GM21576 (cell line): ENCODE measurements at regions not wholly inside any gene's neighbourhood (a gene's known extent, or its start where the extent isn't known, plus 50 kb on each side); places are given as distances from the start of the nearest gene placed in this dataset.

Experiments
- ATAC-seq: cut with Tn5 transposase; IDR thresholded peaks from one replicate; pipeline ENCODE4 v1.9.1; 2021; ENCODE audit warnings: mild to moderate bottlenecking, moderate library complexity; ENCODE audit not compliant: unreplicated experiment

GRCh38 chr6:121810158-121811032 lies 374.9 kb downstream of the GJA1 start:
- no peak for ATAC-seq

GRCh38 chr6:121811106-121811505 lies 375.7 kb downstream of the GJA1 start:
- ATAC-seq, result no peak

GRCh38 chr6:121816361-121816760 lies 380.9 kb downstream of the GJA1 start:
- ATAC-seq, result no peak

GRCh38 chr6:121816906-121817540 lies 381.6 kb downstream of the GJA1 start:
- no peak for ATAC-seq

- no peak for ATAC-seq
These were observed 388.0 kb downstream of the GJA1 start for GRCh38 chr6:121823437-121823851.

- ATAC-seq, result no peak
These were observed 390.8 kb downstream of the GJA1 start for GRCh38 chr6:121826156-121826810.

- no peak for ATAC-seq
These were observed 392.9 kb downstream of the GJA1 start for GRCh38 chr6:121828146-121828886.

GRCh38 chr6:121830736-121831135 lies 395.3 kb downstream of the GJA1 start:
- no peak for ATAC-seq

GRCh38 chr6:121835662-121836061 lies 400.2 kb downstream of the GJA1 start:
- ATAC-seq, result no peak

GRCh38 chr6:121837545-121838229 lies 402.2 kb downstream of the GJA1 start:
- ATAC-seq, result no peak

- no peak for ATAC-seq
These were observed 403.4 kb downstream of the GJA1 start for GRCh38 chr6:121838842-121839241.

GRCh38 chr6:121839896-121840295 lies 404.4 kb downstream of the GJA1 start:
- no peak for ATAC-seq

GRCh38 chr6:121844898-121845297 lies 409.5 kb downstream of the GJA1 start:
- ATAC-seq, result no peak

- no peak for ATAC-seq
These were observed 412.5 kb downstream of the GJA1 start for GRCh38 chr6:121847806-121848522.

GRCh38 chr6:121848523-121849255 lies 413.2 kb downstream of the GJA1 start:
- ATAC-seq, result no peak

GRCh38 chr6:121849477-121849876 lies 414.0 kb downstream of the GJA1 start:
- ATAC-seq, result peak; percentile 93

GRCh38 chr6:121851056-121851455 lies 415.6 kb downstream of the GJA1 start:
- no peak for ATAC-seq

GRCh38 chr6:121853686-121854085 lies 418.2 kb downstream of the GJA1 start:
- no peak for ATAC-seq

- no peak for ATAC-seq
These were observed 420.1 kb downstream of the GJA1 start for GRCh38 chr6:121855521-121855920.
